ENCODE measurements at regions not wholly inside any gene's neighbourhood (a gene's known extent, or its start where the extent isn't known, plus 50 kb on each side); places are given as distances from the start of the nearest gene placed in this dataset.
"Not testable (repeated sequence)": the region's sequence is repeated elsewhere in the genome, so short reads cannot be mapped to it uniquely, and the experiment has no call there.

DNA sequence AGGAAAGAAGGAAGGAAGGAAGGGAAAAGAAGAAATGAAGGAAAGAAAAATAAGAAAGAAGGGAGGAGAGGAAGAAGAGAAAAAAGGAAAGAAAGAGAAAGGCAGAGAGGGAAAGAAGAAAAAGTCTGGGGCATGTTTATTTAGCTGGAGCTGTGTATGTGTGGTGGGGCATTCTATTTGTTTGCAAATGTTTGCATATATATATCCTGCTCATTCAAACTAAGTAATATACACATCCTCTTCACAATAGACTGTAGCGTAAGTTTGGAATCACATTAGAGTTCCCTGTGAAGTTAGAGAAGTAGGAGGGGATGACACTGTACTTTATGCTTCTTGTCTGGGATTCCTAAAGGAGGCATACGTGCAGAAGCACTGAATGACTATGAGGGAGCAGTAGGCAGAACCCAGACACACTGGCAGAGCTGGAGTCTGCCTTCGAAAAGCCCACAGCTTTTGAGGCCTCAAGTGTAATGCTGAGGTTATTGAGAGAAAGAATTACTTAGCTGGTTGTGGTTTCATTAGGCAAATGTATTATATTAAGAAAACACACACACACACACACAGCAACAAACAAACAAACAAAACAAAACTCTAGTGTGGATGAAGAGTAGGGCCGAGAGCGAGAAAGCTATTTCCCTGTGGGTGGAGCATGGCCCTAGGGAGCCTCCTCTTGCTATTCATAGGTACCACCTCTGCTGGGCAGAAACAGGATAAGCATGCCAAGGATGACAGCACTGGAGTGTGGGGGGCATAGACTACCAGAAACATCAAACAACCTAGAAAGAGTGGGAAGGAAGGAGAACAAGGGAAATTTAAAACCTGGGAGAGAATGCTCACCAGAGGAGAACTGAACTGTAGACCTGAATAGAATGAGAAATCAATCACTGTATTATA is 905.1 kb upstream of the NXPH2 start:
- no peak for DNase-seq

DNA sequence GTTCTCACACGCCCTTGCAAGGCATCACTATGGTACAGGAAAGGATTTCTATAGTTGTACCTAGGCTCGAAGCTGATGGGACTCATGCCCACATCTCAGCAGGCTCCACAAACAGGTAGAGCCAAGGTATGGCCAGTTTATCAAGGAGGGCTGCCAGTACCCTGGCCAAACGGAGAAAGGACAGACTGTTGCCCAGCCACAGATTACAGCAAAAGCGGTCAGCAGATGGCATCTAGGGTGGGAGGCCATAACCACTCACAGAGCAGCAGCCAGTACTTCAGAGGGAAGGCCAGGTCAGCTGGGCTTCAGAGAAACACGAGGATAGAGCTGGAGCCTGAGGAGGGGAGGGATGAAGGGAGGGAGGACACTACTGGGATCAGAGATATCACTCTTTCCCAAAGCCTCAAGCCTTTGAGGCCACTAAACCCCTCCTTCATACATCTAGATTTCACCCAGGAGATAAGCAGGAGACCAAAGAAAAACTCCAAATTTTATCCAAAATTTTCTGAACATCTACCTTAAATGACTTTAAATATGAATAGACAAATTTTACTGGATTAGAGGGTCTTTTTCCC is 904.2 kb upstream of the NXPH2 start:
- DNase-seq, result no peak

DNA sequence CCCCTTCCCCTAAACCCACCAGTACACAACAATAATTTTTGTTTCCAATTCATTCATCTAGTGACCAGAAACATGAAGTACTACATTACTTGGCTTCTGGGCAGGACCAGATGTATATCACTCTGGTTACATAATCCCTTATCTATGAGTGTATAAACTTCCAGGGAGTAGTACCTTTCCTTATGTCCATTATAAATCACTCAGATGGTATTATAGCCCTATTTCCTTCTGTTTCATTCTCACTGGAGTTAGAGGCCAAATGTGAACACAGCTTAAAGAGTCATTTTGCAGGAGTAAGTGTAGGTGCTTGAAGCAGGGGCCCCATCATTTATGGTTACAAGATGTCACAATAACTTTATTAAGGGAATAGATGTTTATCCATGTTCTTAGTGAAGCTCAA is 894.4 kb upstream of the NXPH2 start:
- no peak for DNase-seq

DNA sequence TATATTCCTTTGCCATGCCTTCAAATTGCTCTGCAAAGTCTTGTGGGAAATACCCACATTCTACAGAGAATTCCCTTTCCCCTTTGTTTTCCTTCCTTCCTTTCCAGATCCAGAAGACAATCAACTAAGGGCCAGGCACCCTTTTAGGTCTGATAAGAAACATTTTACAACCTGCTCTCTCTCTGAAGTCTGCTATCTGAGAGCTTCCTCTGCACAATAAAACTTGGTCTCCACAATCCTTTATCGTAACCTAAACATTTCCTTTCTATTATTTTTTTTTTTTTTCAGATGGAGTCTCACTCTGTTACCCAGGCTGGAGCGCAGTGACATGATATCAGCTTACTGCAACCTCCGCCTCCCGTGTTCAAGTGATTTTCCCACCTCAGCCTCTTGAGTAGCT is 893.3 kb upstream of the NXPH2 start:
- not testable (repeated sequence) for DNase-seq

DNA sequence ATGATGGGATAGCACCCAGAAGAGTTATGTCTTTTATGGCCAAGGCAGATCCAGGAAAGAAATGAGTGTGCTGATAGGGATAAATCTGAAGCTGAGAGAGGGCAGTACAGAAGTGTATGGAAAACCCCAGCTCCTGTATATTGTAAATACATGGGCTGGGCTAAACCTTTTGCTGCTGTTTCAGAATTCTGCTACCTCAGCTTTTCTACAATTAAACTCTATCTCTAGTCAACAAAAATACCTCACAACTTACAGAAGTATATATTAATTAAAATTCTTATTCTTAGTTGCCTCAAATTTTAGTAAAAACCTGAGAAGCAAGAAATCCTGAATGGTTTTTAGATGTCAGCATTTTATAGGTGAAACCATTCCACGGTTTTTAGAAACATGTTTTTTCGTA is 889.5 kb upstream of the NXPH2 start:
- DNase-seq, result no peak

DNA sequence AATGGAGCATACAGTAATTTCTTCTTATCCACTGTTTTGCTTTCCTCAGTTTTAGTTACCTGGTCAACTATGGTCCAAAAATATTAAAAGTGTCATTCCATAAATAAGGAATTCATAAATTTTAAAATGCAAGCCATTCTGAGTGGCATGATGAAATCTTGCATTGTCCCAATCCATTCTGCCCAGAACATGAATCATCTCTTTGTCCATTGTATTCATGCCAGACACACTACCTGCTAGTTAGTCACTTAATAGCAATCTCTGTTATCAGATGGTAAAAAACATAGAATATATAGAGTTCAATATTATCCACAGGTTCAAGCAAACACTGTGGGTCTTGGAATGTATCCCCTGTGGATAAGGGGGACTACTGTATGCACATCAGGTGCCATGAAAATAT is 872.2 kb upstream of the NXPH2 start:
- no peak for DNase-seq

DNA sequence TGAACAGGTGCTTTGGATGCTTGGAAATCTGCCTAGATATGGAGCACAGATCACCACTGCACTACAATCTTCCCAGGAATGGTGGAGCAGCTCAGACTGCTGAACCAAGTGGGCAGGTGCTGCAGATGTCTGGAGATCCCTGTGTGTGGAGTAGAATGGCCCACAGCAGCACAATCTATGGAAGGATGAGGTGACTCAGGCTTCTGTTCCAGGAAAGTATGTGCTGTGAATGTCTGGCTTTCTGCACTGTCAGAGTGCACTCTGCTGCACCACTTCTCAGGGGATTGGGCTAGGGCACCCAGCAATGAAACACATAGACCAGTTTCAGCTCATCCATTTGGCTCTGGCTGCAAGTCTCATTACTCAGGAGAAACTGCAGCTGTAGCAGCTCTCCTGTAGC is 865.4 kb upstream of the NXPH2 start:
- DNase-seq, result no peak

DNA sequence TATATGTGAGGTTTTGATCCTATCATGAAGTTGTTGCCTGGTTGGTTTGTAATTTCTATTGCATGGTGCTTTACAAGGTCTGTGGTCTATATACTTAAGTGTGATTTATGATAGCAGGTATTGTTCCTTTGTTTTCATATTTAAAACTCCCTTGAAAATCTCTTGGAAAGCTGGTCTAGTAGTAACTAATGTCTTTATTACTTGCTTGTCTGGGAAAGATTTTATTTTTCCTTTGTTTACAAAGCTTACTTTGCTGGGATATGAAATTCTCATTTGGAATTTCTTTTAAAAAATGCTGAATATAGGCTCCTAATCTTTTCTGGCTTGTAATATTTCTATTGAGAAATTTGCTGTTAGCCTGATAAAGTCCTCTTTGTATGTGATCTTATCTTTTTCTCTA is 862.9 kb upstream of the NXPH2 start:
- no peak for DNase-seq

DNA sequence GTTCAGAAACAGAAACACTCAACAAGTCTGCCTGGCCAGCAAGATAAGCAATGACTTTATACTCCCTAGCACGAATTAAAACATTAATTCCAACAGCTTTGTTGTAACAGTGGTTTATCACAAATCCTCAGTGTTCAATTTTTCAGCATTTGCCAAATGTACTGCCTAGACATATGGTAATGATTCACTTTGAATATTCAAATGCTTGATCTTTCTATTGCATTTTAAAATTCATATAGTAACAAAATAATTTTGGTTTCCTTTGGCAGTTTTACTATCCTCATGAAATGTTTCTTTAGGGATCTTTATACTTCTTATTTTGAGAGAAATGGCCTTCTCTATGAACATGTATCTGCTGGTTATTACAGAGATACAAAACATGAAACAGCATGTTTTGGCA is 851.8 kb upstream of the NXPH2 start:
- DNase-seq, result no peak

DNA sequence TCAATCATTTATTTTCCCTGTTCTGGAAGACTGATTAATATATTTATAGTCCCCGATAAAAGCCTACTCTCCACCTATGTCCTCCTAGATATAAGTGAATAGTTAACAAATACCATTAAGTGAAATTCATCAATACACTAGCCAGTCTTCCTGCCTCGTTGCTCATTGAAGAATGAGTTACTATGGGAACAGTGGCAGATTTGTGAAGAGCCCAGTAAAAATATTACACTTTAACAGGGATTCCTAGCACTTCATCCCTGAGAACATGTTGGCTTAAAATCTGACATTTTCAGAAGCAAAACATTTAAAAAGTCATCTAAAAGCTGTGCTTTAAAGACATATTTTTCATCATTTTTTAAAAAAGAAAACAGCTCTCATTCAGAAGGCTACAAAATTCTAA is 848.7 kb upstream of the NXPH2 start:
- no peak for DNase-seq

DNA sequence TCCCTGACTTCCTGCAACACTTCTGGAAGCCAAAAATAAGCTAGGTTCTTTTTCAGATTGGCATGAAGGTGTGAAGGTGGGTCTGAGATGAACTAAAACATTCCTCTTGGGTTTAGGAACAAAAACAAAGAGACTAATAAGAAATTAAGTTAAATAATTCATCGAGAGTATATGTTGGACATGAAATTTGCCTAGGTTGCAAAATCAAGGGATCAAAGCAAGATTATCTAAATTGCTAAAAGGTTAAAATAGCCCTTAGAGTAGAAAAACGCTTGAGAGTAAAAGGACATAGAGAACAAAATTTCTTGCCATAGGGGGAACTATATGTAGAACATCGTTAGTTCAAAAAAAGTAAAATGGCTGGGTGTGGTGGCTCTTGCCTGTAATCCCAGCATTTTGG is 845.9 kb upstream of the NXPH2 start:
- DNase-seq, result no peak

DNA sequence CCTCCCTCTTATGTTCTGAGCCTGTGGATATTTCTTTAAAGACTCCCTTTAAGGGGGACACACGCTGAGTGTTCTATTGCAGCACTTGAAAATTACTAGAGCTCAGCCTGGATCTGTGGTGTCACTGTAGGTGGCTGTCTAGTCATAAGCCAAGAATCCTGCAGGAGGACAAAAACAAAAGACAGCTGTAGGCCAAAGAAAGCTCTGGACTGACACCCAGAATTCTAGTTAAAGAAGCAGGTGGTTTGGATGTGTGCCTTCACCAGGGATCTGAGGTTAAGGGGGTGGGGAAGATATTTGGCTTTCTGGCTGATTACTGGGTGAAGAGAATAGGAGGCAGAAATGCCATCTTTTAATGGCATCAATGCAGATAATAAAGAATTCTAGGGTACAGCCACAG is 842.5 kb upstream of the NXPH2 start:
- no peak for DNase-seq

DNA sequence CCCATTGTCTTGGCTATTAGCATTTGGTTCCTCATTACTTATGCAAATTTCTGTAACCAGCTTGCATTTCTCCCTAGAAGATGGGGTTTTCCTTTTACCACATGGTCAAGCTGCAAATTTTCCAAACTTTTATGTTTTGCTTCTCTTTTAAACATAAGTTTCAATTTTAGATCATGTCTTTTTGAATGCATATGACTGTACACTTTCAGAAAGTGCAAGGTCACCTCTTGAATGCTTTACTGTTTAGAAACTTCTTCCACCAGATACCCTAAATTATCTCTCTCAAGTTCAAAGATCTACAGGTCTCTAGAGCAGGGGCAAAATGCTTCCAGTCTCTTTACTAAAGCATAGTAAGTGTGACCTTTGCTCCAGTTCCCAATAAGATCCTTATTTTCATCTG is 837.6 kb upstream of the NXPH2 start:
- no peak for DNase-seq

DNA sequence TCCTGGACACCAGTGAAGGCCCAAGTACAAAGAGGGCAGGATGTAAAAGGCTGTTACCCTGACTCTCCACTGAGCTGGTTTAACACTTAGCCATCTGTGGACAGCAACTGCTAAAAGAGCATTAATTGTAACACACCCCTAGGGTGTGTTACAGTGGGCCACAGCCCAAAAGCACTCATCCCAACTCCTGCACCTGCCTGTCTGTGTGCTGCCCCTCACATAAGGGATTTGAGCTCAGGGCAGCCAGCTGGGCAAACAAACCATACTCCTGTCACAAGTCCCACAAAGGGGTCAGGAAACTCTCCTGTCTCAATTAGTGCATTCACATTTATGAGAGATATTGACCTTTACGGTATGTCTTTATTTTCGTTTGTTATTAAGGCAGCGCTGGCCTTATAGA is 833.1 kb upstream of the NXPH2 start:
- no peak for DNase-seq

DNA sequence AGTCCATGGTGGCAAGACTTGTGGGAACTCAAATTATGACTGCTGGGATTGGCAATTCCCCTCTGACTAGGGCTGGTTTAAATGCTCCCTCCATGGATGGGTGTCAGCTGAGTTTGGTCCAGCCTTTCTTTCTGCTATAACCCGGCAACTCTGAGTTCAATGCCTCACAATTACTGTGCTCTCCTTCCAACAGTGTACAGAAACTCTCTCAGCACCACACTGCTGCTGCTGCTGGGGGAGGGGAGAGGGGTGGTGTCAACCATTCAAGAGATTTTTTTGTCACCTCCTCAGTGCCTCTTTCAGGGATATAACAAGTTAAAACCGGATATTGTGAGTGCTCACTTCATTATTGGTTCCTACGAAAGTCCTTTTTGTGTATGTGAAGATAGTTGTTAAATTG is 830.3 kb upstream of the NXPH2 start:
- DNase-seq, result no peak

DNA sequence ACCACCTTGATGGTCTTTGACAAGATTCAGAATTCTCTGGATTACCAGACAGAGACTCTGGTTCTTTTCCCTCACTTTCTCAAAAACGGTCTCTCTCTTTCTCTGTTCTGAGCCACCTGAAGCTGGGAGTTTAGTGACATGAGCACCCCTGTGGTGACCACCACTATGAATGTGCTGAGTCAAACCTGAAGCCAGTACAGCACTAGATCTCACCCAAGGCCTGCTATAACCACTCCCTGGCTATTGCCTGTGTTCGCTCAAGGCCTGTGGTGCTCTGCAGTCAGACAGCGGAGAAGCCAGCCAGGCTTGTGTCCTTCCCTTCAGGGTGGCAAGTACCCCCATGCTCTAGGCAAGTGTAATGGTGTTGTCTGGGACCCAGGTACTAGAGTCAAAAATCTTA is 828.9 kb upstream of the NXPH2 start:
- no peak for DNase-seq

DNA sequence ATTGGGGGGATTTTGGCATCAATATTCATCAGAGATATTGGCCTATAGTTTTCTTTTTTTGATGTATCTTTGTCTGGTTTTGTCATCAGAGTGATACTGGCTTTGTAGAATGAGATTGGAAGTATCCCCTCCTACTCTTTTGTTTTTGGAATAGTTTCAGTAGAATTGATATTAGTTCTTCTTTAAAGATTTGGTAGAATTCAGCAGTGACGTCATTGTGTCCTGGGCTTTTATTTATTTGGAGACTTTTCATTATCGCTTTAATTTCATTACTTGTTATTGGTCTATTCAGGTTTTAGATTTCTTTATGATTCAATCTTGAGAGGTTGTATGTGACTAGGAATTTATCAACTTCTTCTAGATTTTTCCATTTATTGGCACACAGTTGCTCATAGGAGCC is 825.5 kb upstream of the NXPH2 start:
- no peak for DNase-seq

DNA sequence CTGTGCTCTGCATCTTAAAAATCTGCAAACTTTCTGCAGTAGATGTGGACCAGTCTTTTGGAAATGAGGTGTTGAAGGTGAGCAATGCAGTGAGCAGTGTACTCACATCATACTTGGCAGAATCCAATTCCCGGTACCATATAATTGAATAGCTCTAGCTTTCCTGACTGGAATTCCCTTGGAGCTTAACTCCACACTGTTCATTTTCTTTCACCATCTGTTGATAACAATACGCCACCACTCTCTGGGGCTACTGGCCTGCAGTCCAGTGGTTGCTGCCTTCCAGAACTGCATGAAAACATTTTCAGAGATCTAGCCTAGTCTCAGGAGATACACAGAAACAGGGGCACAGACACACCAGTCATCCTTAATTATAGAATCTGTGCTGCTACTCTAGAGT is 820.0 kb upstream of the NXPH2 start:
- DNase-seq, result no peak

DNA sequence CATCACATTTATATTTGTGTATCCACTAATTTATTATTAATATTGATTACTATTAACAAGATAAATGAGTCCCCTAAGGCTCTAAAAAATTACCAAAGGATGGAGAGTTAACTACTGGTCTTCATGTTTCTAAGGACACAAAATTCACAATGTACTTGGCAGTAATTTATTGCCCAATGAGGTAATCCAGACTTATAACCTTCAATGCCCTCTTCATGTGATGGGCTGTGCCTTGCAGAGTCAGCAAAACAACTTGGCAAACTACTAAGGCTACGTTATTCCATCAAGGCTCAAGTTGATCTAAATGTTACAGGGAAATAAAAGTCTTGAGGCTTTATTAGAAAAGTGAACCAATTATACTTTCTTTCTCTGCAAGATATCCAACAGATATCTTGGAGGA is 804.9 kb upstream of the NXPH2 start:
- DNase-seq, result no peak

DNA sequence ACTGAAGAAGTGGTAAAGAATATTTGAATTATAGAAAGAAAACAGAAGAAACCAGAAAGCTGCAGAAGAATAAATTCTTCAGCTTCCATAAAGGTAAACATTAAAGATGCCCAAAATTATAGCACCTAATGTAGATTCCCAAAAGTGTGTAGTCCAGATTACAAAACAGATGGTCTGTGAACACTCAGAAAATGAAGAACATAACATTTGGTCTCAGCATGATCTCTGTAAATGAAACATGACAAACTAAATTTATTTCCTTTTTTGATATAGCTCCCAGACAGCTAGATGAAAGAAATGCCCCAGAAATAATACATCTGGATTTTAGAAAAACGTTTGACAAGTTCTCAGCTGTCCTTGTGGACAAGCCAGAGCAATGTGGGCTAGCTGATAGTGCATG is 794.2 kb upstream of the NXPH2 start:
- DNase-seq, result no peak

DNA sequence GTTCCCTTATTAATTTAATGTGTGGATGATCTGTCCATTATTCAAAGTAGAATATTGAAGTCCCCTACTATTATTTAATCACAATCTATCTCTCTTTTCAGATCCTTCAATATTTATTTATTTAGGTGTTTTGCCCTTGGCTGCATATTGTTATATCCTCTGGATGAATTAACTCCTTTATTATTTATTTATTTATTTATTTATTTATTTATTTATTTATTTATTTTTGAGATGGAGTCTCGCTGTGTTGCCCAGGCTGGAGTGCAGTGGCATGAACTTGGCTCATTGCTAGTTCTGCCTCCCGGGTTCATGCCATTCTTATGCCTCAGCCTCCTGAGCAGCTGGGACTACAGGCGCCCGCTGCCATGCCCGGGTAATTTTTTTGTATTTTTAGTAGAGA is 776.6 kb upstream of the NXPH2 start:
- DNase-seq, result no peak

DNA sequence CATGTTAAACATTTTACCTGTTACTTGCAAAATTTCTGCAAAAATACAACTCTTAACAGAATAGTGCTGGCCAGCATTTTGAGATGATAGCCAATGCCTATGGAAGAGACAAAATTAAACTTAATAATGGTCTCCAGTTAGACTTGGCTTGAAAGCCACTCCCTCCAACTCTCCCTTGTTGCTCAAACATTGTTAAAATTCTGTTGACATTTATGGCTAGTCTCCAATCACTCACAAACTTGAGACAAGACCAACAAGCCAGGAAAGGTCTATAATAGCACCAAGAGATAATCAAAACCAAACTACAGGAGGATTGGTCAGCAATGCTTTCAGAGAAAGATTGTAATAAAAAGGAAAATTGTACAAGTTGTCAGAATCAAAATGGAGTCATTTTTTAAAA is 770.7 kb upstream of the NXPH2 start:
- DNase-seq, result no peak

DNA sequence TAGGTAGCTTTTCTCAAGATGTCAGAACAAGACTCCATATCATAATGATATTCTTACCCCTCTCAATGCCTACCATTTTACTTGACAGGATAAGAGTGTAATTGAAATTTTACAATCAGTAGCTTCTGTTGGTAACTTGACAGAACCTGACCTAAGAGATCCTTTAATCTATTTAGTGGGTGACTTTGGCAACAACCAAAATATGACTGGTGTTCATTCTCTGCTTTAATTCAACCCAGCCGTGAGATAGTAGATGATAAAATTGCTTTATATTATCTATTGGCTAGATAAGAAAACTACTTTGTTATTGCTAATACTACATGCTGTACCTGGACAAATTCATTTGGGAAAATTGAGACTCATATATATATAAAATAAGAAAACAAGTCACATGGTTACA is 770.2 kb upstream of the NXPH2 start:
- DNase-seq, result no peak

DNA sequence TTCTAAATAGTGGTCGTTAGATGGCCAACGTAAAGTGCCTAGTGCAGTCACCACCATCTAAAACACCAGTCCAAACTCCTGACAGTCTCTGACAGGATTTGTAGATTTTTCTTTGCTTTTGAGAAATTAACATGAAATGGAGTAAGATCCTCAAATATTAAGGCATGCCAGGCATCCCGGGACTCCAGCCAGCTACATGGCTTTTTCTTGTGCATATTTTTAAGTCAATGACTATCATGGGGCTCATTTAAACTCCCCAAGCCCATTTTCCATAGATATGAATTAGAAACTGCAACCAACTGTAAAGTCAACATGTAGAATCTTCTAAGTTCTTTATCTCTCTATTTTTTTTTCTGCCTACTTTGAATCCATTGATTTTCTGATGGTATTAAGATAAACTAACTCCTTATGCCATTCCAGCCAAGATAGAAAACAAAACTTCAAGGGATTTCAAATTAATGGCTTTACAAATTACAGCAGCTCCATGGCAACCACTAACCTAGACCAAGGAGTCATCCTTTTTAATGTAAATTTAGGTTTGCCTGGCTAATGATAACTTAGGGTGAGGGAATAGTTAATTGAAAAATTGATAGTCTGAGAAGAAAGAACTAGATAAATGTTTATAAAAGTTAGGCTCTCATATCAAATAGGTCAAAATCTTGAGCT is 764.1 kb upstream of the NXPH2 start:
- DNase-seq, result no peak
